Sigmoid colon (tissue), 6 donors: ENCODE measurements at regions not wholly inside any gene's neighbourhood (a gene's known extent, or its start where the extent isn't known, plus 50 kb on each side); places are given as distances from the start of the nearest gene placed in this dataset.

ENCODE experiments used
- DNase-seq: peaks from one replicate; pipeline ENCODE4 v3.0.0-alpha.2; 2019
- H3K27ac ChIP-seq, 4 donors: fragments of 200-600 bp; sonication (generic); one replicate each; pipeline ENCODE4 v1.5.1; 2016 to 2019; ENCODE audit warnings: mild to moderate bottlenecking in 1 of 4
- H3K27me3 ChIP-seq, 3 donors: fragments of 200-600 bp; sonication (generic); one replicate each; pipeline ENCODE4 v1.5.1; 2019; ENCODE audit warnings: mild to moderate bottlenecking in 1 of 3
- H3K36me3 ChIP-seq, 4 donors: fragments of 200-600 bp; sonication (generic); one replicate each; pipeline ENCODE4 v1.5.1; 2016 to 2019
- H3K4me1 ChIP-seq, 4 donors: fragments of 200-600 bp; sonication (generic); one replicate each; pipeline ENCODE4 v1.5.1; 2017 to 2019
- H3K4me3 ChIP-seq, 4 donors: fragments of 200-600 bp; sonication (generic); one replicate each; pipeline ENCODE4 v1.5.1; 2017 to 2019; ENCODE audit warnings: mild to moderate bottlenecking in 2 of 4, moderate library complexity in 1 of 4
- H3K9me3 ChIP-seq, 4 donors: fragments of 200-600 bp in 3 of 4; sonication (generic) in 3 of 4; one replicate each; pipeline versions ENCODE4 v1.5.1 to v1.6.1; 2013 to 2019
- EP300 ChIP-seq, 4 donors: sonication (generic); formaldehyde crosslinking; IDR thresholded peaks; one replicate each; pipeline ENCODE4 v1.6.1; 2017; ENCODE audit warnings: antibody characterized with exemption in 4 of 4
- POLR2A ChIP-seq, 2 donors: fragments of 450-650 bp; IDR thresholded peaks; one replicate each; pipeline ENCODE4 v1.6.1; 2016; ENCODE audit warnings: antibody characterized with exemption in 2 of 2, mild to moderate bottlenecking in 2 of 2, moderate library complexity in 2 of 2
- POLR2AphosphoS5 ChIP-seq, 4 donors: sonication (generic); formaldehyde crosslinking; IDR thresholded peaks; one replicate each; pipeline ENCODE4 v1.6.1; 2017; ENCODE audit warnings: antibody characterized with exemption in 4 of 4
- WGBS, 2 donors: extraction: QIAGEN DNeasy Blood & Tissue Kit; methylation state at CpG; one replicate each; pipeline ENCODE4 v1.1.7; 2013; 5-methylcytosine and 5-hydroxymethylcytosine counted together
- intact Hi-C: fragments of 100-400 bp; cut with DNase I; formaldehyde crosslinking; loops from one replicate; pipeline ENCODE4 v1.15.1; 2023
- TF ChIP-seq, protein P1 (sequence below), 4 experiments: fragments of 450-650 bp in 3 of 4; fragments of 200-600 bp in 1 of 4; IDR thresholded peaks; one replicate each; pipeline ENCODE4 v1.5.1; 2016 to 2019; ENCODE audit warnings: antibody characterized with exemption in 4 of 4, mild to moderate bottlenecking in 3 of 4, moderate library complexity in 2 of 4
- donor health status: healthy with polysubstance abuse.
- donor health status: healthy.

DNA sequence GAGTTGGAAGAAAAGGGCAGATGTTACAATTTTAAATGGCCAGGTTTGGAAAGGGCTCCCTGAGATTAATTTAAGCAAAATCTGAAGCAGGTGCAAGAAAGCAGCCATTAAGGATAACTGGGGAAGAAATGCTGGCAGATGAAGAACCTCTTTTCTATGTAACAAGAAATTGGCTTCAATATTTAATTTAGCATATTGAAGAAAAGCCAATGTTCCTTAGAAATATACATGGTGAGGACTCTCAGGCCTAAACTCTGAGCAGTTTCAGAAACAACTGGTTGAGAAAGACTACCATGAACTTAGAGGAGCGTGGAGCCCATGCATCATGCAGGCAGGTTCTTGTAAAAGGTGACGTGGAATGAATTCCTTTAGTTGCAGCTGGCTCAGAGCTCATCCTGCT, 152.8 kb downstream of the LRIG3 start:
- Histone ChIP-seq H3K4me3 (no peak overlapping the region), H3K27ac (peak overlapping the region in 1 of 4 donors; percentile 31), H3K27me3 (no peaks in the 10 kb centered on the region), H3K9me3 (no peaks in the 10 kb centered on the region), H3K36me3 (no peaks in the 10 kb centered on the region), H3K4me1 (peaks cover 0 to 23% (median 7%) of the 10 kb centered on the region in 4 donors)
- WGBS, 2 donors: 81 to 92% methylated on average over 2 of the region's 2 CpGs
- TF ChIP-seq, protein P1, sequence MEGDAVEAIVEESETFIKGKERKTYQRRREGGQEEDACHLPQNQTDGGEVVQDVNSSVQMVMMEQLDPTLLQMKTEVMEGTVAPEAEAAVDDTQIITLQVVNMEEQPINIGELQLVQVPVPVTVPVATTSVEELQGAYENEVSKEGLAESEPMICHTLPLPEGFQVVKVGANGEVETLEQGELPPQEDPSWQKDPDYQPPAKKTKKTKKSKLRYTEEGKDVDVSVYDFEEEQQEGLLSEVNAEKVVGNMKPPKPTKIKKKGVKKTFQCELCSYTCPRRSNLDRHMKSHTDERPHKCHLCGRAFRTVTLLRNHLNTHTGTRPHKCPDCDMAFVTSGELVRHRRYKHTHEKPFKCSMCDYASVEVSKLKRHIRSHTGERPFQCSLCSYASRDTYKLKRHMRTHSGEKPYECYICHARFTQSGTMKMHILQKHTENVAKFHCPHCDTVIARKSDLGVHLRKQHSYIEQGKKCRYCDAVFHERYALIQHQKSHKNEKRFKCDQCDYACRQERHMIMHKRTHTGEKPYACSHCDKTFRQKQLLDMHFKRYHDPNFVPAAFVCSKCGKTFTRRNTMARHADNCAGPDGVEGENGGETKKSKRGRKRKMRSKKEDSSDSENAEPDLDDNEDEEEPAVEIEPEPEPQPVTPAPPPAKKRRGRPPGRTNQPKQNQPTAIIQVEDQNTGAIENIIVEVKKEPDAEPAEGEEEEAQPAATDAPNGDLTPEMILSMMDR (IDR thresholded peaks at IDR 0.05): no peak
- TF ChIP-seq POLR2AphosphoS5 (IDR thresholded peaks at IDR 0.05) (no peak), EP300 (IDR thresholded peaks at IDR 0.05) (no peak), POLR2A (IDR thresholded peaks at IDR 0.05) (no peak)
- no peak for DNase-seq
- intact Hi-C loops: no loop called here

DNA sequence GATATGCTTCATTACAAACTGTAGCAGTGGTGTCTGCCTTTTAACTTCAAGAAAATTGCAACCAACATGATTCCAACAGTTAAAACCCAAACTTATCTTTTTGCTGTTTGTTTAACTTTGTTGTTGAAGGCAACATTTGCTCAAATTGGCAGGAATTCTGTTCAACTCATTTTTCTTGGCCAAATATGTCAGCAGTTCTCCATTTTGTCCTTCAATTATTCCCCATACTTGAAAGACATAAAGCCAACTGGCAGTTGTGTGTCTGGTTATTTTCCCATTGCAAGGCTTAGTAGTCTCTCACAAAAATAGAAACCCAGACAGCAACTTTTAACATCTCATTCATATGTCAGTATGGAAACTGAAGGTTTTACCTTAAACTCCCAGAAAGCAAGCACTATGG, 146.3 kb downstream of the LRIG3 start:
- Histone ChIP-seq H3K4me1 (no peaks in the 10 kb centered on the region), H3K4me3 (no peak overlapping the region), H3K27ac (no peak overlapping the region), H3K36me3 (no peaks in the 10 kb centered on the region), H3K27me3 (no peaks in the 10 kb centered on the region), H3K9me3 (no peaks in the 10 kb centered on the region)
- no peak for DNase-seq
- intact Hi-C loops: no loop called here
- no peak for TF ChIP-seq POLR2A (IDR thresholded peaks at IDR 0.05)
- no peak for TF ChIP-seq EP300 (IDR thresholded peaks at IDR 0.05)
- TF ChIP-seq POLR2AphosphoS5 (IDR thresholded peaks at IDR 0.05): no peak
- TF ChIP-seq, protein P1 (IDR thresholded peaks at IDR 0.05): no peak

DNA sequence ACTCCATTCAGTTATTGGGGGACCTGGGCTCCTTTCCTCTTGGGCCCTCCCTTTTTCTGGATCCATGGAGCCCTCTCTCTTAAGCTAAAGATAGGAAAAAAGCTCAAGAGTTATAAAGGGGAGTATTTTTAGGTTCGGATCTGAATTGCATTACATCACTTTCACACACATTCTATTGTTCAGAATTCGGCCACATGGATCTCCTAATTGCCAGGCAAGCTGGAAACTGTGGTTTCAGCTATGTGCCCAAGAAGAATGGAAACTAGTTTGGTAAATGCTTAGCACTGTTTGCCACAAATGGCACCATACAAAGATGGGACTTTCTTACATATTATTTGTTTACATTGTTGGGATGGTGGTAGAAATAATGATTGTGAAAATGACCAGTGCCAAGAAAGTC, 145.6 kb downstream of the LRIG3 start:
- Histone ChIP-seq H3K27me3 (no peaks in the 10 kb centered on the region), H3K4me3 (no peak overlapping the region), H3K9me3 (no peaks in the 10 kb centered on the region), H3K36me3 (no peaks in the 10 kb centered on the region), H3K4me1 (no peaks in the 10 kb centered on the region), H3K27ac (no peak overlapping the region)
- intact Hi-C loops: no loop called here
- DNase-seq: no peak
- 69 to 78% methylated on average over 2 of the region's 2 CpGs for WGBS, 2 donors
- TF ChIP-seq POLR2A (IDR thresholded peaks at IDR 0.05) (no peak), EP300 (IDR thresholded peaks at IDR 0.05) (no peak), POLR2AphosphoS5 (IDR thresholded peaks at IDR 0.05) (no peak)
- TF ChIP-seq, protein P1 (IDR thresholded peaks at IDR 0.05): no peak

DNA sequence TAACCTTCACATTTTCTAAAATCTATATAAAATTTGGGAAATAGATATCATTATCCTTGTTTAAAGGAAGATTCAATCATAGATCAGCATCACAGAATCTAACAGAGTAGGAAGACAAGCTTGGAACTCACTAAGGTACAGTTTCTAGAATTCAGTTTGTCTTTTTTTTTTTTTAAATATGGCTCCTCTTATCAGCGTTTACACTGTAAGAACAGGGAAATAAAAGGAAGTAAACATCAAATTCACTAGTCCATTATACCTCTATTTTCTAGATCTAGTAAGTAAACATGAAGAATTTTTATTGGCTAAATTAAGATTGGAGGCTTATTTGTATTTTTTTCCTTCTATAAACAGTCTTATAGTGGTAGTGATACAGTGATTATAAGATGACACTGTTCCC, 144.9 kb downstream of the LRIG3 start:
- Histone ChIP-seq H3K36me3 (no peaks in the 10 kb centered on the region), H3K4me3 (no peak overlapping the region), H3K4me1 (no peaks in the 10 kb centered on the region), H3K9me3 (no peaks in the 10 kb centered on the region), H3K27ac (no peak overlapping the region), H3K27me3 (no peaks in the 10 kb centered on the region)
- 24 to 61% methylated on average over 1 of the region's 1 CpG for WGBS, 2 donors
- TF ChIP-seq EP300 (IDR thresholded peaks at IDR 0.05): no peak
- TF ChIP-seq POLR2AphosphoS5 (IDR thresholded peaks at IDR 0.05): no peak
- TF ChIP-seq POLR2A (IDR thresholded peaks at IDR 0.05): no peak
- TF ChIP-seq, protein P1 (IDR thresholded peaks at IDR 0.05): no peak
- no peak for DNase-seq
- intact Hi-C loops: no loop called here

DNA sequence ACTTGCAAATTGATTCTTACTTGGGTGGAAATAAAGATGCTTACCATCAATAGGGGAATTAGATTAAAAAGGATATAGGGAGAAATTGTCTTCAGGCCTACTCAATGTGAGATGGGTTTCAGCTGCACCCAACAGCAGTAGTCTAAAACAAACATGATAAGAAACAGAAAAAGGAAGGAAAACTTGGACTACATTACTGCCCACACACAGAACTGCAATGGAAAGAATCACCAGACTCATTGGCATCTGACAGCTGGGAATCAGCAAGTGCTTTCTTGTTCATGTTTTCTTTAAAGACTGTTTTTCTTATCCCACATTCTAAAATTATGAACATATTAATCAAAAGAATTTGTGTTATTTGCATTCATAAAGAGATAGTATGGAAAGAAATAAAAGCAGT, 144.2 kb downstream of the LRIG3 start:
- Histone ChIP-seq H3K27ac (no peak overlapping the region), H3K4me3 (no peak overlapping the region), H3K27me3 (no peaks in the 10 kb centered on the region), H3K36me3 (no peaks in the 10 kb centered on the region), H3K4me1 (no peaks in the 10 kb centered on the region), H3K9me3 (no peaks in the 10 kb centered on the region)
- DNase-seq: no peak
- TF ChIP-seq POLR2AphosphoS5 (IDR thresholded peaks at IDR 0.05) (no peak), POLR2A (IDR thresholded peaks at IDR 0.05) (no peak), EP300 (IDR thresholded peaks at IDR 0.05) (no peak)
- TF ChIP-seq, protein P1 (IDR thresholded peaks at IDR 0.05): no peak
- intact Hi-C loops: no loop called here
